ENCODE measurements at regions not wholly inside any gene's neighbourhood (a gene's known extent, or its start where the extent isn't known, plus 50 kb on each side); places are given as distances from the start of the nearest gene placed in this dataset.

DNA sequence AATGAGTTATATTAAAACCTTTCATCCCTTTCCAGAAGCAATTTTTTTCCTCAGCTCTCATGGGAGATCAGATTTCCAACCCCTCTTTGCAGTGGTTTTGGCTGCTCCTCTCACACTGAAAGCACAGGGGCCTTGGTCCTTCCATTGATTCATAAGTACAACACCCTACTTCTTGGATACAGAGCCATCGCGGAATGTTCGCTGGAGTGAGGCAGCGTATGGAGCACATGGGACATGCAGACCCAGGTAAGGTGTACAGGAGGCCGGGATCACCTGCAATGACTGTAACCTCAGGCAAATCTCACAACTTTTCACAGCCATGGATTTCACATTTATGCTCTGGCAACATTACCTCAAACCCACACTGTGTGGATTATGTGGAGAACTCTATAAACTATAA lies 75.2 kb upstream of the HEY2 start:
- TF ChIP-seq, protein P1, sequence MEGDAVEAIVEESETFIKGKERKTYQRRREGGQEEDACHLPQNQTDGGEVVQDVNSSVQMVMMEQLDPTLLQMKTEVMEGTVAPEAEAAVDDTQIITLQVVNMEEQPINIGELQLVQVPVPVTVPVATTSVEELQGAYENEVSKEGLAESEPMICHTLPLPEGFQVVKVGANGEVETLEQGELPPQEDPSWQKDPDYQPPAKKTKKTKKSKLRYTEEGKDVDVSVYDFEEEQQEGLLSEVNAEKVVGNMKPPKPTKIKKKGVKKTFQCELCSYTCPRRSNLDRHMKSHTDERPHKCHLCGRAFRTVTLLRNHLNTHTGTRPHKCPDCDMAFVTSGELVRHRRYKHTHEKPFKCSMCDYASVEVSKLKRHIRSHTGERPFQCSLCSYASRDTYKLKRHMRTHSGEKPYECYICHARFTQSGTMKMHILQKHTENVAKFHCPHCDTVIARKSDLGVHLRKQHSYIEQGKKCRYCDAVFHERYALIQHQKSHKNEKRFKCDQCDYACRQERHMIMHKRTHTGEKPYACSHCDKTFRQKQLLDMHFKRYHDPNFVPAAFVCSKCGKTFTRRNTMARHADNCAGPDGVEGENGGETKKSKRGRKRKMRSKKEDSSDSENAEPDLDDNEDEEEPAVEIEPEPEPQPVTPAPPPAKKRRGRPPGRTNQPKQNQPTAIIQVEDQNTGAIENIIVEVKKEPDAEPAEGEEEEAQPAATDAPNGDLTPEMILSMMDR (IDR thresholded peaks at IDR 0.05 in 4 of 5, conservative IDR thresholded peaks at IDR 0.05 in 1 of 5), result no peak
- no peak for TF ChIP-seq POLR2A (IDR thresholded peaks at IDR 0.05)
